D341Med (cell line): ENCODE measurements at regions not wholly inside any gene's neighbourhood (a gene's known extent, or its start where the extent isn't known, plus 50 kb on each side); places are given as distances from the start of the nearest gene placed in this dataset.

Experiments
- DNase-seq: peaks from one replicate; pipeline ENCODE4 v3.0.0; 2012; ENCODE audit warnings: low spot score

- no peak for DNase-seq
Measured at GRCh38 chr2:150617351-150617978, 130.0 kb upstream of the RND3 start.

- no peak for DNase-seq
Measured at GRCh38 chr2:150612957-150613710, 125.7 kb upstream of the RND3 start.

- peak; percentile 55 for DNase-seq
Measured at GRCh38 chr2:150610670-150611279, 123.3 kb upstream of the RND3 start.

- no peak for DNase-seq
Measured at GRCh38 chr2:150609831-150610582, 122.5 kb upstream of the RND3 start.

GRCh38 chr2:150608341-150608740 is 120.9 kb upstream of the RND3 start:
- no peak for DNase-seq

GRCh38 chr2:150607390-150607811 is 119.9 kb upstream of the RND3 start:
- no peak for DNase-seq

GRCh38 chr2:150606380-150607060 is 119.1 kb upstream of the RND3 start:
- DNase-seq: no peak

- no peak for DNase-seq
Measured at GRCh38 chr2:150605664-150606063, 118.2 kb upstream of the RND3 start.

GRCh38 chr2:150601280-150602038 is 114.0 kb upstream of the RND3 start:
- DNase-seq: no peak

GRCh38 chr2:150599889-150600288 is 112.4 kb upstream of the RND3 start:
- DNase-seq: no peak

- peak; percentile 16 for DNase-seq
Measured at GRCh38 chr2:150598383-150598782, 110.9 kb upstream of the RND3 start.

- no peak for DNase-seq
Measured at GRCh38 chr2:150595803-150596470, 108.5 kb upstream of the RND3 start.

GRCh38 chr2:150594299-150594698 is 106.8 kb upstream of the RND3 start:
- no peak for DNase-seq

- DNase-seq: no peak
Measured at GRCh38 chr2:150591496-150592285, 104.2 kb upstream of the RND3 start.

GRCh38 chr2:150589681-150590080 is 102.2 kb upstream of the RND3 start:
- DNase-seq: no peak

- DNase-seq: no peak
Measured at GRCh38 chr2:150588506-150588870, 101.0 kb upstream of the RND3 start.

- DNase-seq: no peak
Measured at GRCh38 chr2:150587547-150588505, 100.4 kb upstream of the RND3 start.

- no peak for DNase-seq
Measured at GRCh38 chr2:150586858-150587257, 99.4 kb upstream of the RND3 start.
